OCI-LY1 (cell line): ENCODE measurements at regions not wholly inside any gene's neighbourhood (a gene's known extent, or its start where the extent isn't known, plus 50 kb on each side); places are given as distances from the start of the nearest gene placed in this dataset.

Experiments
- CTCF ChIP-seq: fragments of 200-600 bp; sonication (generic), shearing (Covaris generic); IDR thresholded peaks from 2 replicates; pipeline ENCODE4 v1.5.1; 2017; ENCODE audit warnings: mild to moderate bottlenecking, antibody characterized with exemption, low read length, moderate library complexity, mixed read lengths
- EZH2 ChIP-seq: fragments of 200-600 bp; sonication (generic), shearing (Covaris generic); IDR thresholded peaks from 2 replicates; pipeline ENCODE4 v1.8.0; 2017; ENCODE audit warnings: borderline replicate concordance, mixed run types, mild to moderate bottlenecking, antibody characterized with exemption, low read length, moderate library complexity, mixed read lengths

DNA sequence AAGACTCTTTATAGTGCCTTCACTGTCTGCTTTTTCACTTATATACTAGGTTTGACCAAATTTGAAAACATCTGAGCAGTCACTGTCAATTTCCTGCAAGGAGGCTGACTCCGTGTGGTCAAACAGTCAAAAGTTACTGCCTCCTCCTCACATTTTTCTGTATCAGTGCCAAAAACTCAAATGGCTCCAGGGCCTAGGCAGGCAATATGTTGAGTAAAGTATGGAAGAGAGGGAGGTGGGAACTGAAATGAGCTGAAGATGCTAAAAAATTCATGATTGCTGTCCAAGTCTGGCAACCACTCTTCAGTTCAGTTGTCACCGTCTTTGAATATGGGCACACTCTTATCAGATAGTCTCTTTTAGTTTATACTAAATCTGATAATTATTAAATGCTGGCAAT, 551.6 kb downstream of the CCSER2 start:
- TF ChIP-seq CTCF (no peak), EZH2 (no peak)
